ENCODE measurements at regions not wholly inside any gene's neighbourhood (a gene's known extent, or its start where the extent isn't known, plus 50 kb on each side); places are given as distances from the start of the nearest gene placed in this dataset.

GRCh38 chr5:89724379-89725095 lies 685.0 kb downstream of the CETN3 start:
- no peak for TF ChIP-seq CTCF (conservative IDR thresholded peaks at IDR 0.05; ENCODE audit: low read depth, low read length)
- no peak for DNase-seq (ENCODE audit: low read depth)
- H3K4me3 ChIP-seq (ENCODE audit: low read depth, low read length), result no peak overlapping the region

GRCh38 chr5:89723907-89724306 lies 685.6 kb downstream of the CETN3 start:
- no peak for DNase-seq (ENCODE audit: low read depth)
- TF ChIP-seq CTCF (conservative IDR thresholded peaks at IDR 0.05; ENCODE audit: low read depth, low read length), result no peak
- no peak overlapping the region for H3K4me3 ChIP-seq (ENCODE audit: low read depth, low read length)

GRCh38 chr5:89722538-89722937 lies 687.0 kb downstream of the CETN3 start:
- no peak for TF ChIP-seq CTCF (conservative IDR thresholded peaks at IDR 0.05; ENCODE audit: low read depth, low read length)
- no peak for DNase-seq (ENCODE audit: low read depth)
- no peak overlapping the region for H3K4me3 ChIP-seq (ENCODE audit: low read depth, low read length)

GRCh38 chr5:89721931-89722330 lies 687.6 kb downstream of the CETN3 start:
- no peak for TF ChIP-seq CTCF (conservative IDR thresholded peaks at IDR 0.05; ENCODE audit: low read depth, low read length)
- H3K4me3 ChIP-seq (ENCODE audit: low read depth, low read length), result no peak overlapping the region
- no peak for DNase-seq (ENCODE audit: low read depth)

- H3K4me3 ChIP-seq (ENCODE audit: low read depth, low read length), result no peak overlapping the region
- no peak for DNase-seq (ENCODE audit: low read depth)
- TF ChIP-seq CTCF (conservative IDR thresholded peaks at IDR 0.05; ENCODE audit: low read depth, low read length), result no peak
Observed at GRCh38 chr5:89721353-89721752, 688.2 kb downstream of the CETN3 start.

GRCh38 chr5:89712134-89712700 lies 697.3 kb downstream of the CETN3 start:
- DNase-seq (ENCODE audit: low read depth), result no peak
- TF ChIP-seq CTCF (conservative IDR thresholded peaks at IDR 0.05; ENCODE audit: low read depth, low read length), result no peak

GRCh38 chr5:89711526-89711925 lies 698.0 kb downstream of the CETN3 start:
- no peak for TF ChIP-seq CTCF (conservative IDR thresholded peaks at IDR 0.05; ENCODE audit: low read depth, low read length)
- DNase-seq (ENCODE audit: low read depth), result no peak
- no peak overlapping the region for H3K4me3 ChIP-seq (ENCODE audit: low read depth, low read length)

More at GRCh38 chr5:89712134-89712700, 697.3 kb downstream of the CETN3 start:
- H3K4me3 ChIP-seq (ENCODE audit: low read depth, low read length), result no peak overlapping the region
